ENCODE measurements at regions not wholly inside any gene's neighbourhood (a gene's known extent, or its start where the extent isn't known, plus 50 kb on each side); places are given as distances from the start of the nearest gene placed in this dataset.
"Not testable (repeated sequence)": the region's sequence is repeated elsewhere in the genome, so short reads cannot be mapped to it uniquely, and the experiment has no call there.

DNA sequence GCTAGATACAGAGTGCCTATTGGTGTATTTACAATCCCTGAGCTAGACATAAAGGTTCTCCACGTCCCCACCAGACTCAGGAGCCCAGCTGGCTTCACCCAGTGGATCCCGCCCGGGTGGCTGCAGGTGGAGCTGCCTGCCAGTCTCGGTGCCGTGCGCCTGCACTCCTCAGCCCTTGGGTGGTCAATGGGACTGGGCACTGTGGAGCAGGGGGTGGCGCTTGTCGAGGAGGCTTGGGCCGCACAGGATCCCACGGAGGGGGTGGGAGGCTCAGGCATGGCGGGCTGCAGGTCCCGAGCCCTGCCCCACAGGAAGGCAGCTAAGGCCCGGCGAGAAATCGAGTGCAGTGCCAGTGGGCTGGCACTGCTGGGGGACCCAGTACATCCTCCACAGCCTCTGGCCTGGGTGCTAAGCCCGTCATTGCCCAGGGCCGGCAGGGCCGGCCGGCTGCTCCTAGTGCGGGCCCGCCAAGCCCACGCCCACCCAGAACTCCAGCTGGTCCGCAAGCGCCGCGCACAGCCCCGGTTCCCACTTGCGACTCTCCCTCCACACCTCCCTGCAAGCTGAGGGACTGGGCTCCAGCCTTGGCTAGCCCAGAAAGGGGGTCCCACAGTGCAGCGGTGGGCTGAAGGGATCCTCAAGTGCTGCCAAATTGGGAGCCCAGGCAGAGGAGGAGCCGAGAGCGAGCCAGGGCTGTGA is 554.6 kb upstream of the LUZP2 start:
- H3K36me3 ChIP-seq (ENCODE audit: control insufficient read depth in 2 of 2, insufficient read depth in 2 of 2, low read length in 1 of 2); DNase-seq (ENCODE audit: low read depth in 6 of 9, low spot score in 9 of 9); H3K4me3 ChIP-seq (ENCODE audit: low read length in 2 of 2); H3K9me3 ChIP-seq (ENCODE audit: control insufficient read depth in 2 of 2, insufficient read depth in 1 of 2, low read length in 1 of 2); H3K27ac ChIP-seq (ENCODE audit: low read depth in 1 of 2, low read length in 1 of 2); H3K27me3 ChIP-seq (ENCODE audit: control insufficient read depth in 2 of 2, insufficient read depth in 1 of 2, low read length in 1 of 2); H3K4me1 ChIP-seq (ENCODE audit: control insufficient read depth in 2 of 2, insufficient read depth in 2 of 2, low read length in 2 of 2): not testable (repeated sequence)
- WGBS: 90% methylated on average over 31 of the region's 31 CpGs

DNA sequence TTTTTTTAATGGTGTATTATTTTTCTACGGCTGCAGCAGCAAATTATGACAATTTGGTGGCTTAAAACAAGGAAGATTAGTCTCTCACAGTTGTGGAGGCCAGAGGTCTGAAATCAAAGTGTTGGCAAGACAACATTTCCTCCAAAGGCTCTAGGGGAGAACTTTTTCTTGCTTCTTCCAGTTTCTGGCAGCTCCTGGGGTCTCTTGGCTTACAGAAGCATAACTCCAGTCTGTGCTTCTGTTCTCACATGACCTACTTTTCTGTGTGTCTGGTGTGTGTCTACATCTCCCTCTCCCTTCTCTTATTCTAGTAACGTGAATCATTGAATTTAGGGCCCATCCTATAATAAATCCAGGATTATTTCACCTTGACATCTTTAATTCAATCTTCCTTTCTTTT is 551.9 kb upstream of the LUZP2 start:
- H3K27me3 ChIP-seq (ENCODE audit: control insufficient read depth in 2 of 2, insufficient read depth in 1 of 2, low read length in 1 of 2): no peaks in the 10 kb centered on the region
- DNase-seq (ENCODE audit: low read depth in 6 of 9, low spot score in 9 of 9): no peak
- H3K4me3 ChIP-seq (ENCODE audit: low read length in 2 of 2): no peak overlapping the region
- no peaks in the 10 kb centered on the region for H3K4me1 ChIP-seq (ENCODE audit: control insufficient read depth in 2 of 2, insufficient read depth in 2 of 2, low read length in 2 of 2)
- H3K9me3 ChIP-seq (ENCODE audit: control insufficient read depth in 2 of 2, insufficient read depth in 1 of 2, low read length in 1 of 2): peaks cover 0 to 10% of the 10 kb centered on the region in 2 donors
- no peaks in the 10 kb centered on the region for H3K36me3 ChIP-seq (ENCODE audit: control insufficient read depth in 2 of 2, insufficient read depth in 2 of 2, low read length in 1 of 2)
- no peak overlapping the region for H3K27ac ChIP-seq (ENCODE audit: low read depth in 1 of 2, low read length in 1 of 2)
- 90% methylated on average over 2 of the region's 2 CpGs for WGBS

DNA sequence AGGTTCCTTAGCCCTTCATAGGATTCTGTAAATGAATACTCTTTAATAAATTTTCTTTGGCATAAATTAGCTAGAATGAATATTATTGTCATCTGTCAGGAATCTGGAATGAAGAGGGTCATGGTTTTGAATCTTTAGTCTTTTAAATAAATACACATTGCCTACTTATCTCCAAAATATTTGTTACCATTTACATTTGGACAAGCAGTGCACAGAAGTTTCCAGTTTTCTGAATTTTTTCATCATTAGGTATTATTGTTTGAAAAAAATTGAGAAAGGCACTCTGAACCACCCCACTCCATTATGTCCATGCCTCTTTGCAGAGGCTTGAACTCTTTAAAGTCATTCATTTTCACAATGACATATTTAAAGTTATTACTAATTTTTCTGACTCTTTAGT is 549.0 kb upstream of the LUZP2 start:
- no peaks in the 10 kb centered on the region for H3K4me1 ChIP-seq (ENCODE audit: control insufficient read depth in 2 of 2, insufficient read depth in 2 of 2, low read length in 2 of 2)
- no peaks in the 10 kb centered on the region for H3K36me3 ChIP-seq (ENCODE audit: control insufficient read depth in 2 of 2, insufficient read depth in 2 of 2, low read length in 1 of 2)
- H3K27ac ChIP-seq (ENCODE audit: low read depth in 1 of 2, low read length in 1 of 2): no peak overlapping the region
- DNase-seq (ENCODE audit: low read depth in 6 of 9, low spot score in 9 of 9): no peak
- peaks cover 0 to 5% of the 10 kb centered on the region in 2 donors for H3K9me3 ChIP-seq (ENCODE audit: control insufficient read depth in 2 of 2, insufficient read depth in 1 of 2, low read length in 1 of 2)
- H3K27me3 ChIP-seq (ENCODE audit: control insufficient read depth in 2 of 2, insufficient read depth in 1 of 2, low read length in 1 of 2): no peaks in the 10 kb centered on the region
- H3K4me3 ChIP-seq (ENCODE audit: low read length in 2 of 2): no peak overlapping the region

DNA sequence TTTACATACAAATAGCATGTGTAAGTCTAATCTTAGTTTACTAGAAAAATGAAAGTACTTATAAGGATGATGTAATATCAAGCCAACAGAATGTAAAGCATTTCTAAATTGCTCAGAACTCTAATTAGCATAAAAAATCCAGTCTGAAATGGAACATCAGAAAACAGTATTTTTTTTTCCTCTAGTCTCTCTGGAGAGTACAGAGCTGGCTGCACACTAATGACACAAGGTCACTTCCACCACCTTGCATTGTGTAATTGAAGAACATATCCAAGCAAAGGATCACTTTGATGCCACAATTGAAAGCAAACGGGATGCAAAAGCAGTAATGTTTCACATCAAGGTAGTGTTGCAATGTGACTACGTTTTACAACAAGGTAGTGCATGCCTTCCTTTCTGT is 548.0 kb upstream of the LUZP2 start:
- no peaks in the 10 kb centered on the region for H3K36me3 ChIP-seq (ENCODE audit: control insufficient read depth in 2 of 2, insufficient read depth in 2 of 2, low read length in 1 of 2)
- no peaks in the 10 kb centered on the region for H3K4me1 ChIP-seq (ENCODE audit: control insufficient read depth in 2 of 2, insufficient read depth in 2 of 2, low read length in 2 of 2)
- H3K4me3 ChIP-seq (ENCODE audit: low read length in 2 of 2): no peak overlapping the region
- no peak overlapping the region for H3K27ac ChIP-seq (ENCODE audit: low read depth in 1 of 2, low read length in 1 of 2)
- no peaks in the 10 kb centered on the region for H3K27me3 ChIP-seq (ENCODE audit: control insufficient read depth in 2 of 2, insufficient read depth in 1 of 2, low read length in 1 of 2)
- WGBS: 93% methylated on average over 2 of the region's 2 CpGs
- DNase-seq (ENCODE audit: low read depth in 6 of 9, low spot score in 9 of 9): no peak
- H3K9me3 ChIP-seq (ENCODE audit: control insufficient read depth in 2 of 2, insufficient read depth in 1 of 2, low read length in 1 of 2): peaks cover 0 to 2% of the 10 kb centered on the region in 2 donors

DNA sequence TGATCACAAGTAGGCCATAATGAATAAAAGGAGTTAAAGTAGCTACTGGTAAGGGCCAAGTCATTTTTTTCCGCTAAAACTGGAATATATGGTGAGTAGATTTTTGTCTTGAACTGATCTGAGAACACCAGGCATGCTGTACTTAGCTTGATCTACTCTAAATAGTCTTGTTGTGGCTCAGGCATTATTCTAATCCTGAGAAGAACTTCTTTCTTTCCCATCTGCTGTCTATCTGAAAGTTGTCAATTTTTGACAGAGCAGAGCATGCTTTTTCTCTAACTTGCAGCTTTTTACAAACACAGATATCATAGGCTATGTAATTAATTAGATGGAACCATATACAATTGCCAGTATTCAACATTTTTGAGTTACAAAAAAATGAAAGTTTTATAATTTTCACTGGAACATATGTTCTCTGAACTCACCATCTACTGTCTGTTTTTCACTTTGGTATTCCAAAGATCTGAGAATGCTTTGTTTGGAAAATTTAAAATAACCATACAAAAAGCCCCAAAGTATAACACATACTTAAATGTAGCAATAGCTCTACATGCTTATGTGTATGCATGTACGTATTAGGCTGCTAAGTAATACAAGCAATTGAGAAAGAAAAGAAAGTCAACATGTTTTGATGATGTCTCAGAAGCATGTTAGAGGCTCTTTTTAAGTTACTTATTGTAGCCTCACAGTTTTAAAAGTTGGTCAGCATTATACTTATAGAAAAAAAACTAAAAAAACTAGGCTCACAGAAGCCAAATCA is 542.7 kb upstream of the LUZP2 start:
- Histone ChIP-seq H3K4me1 (ENCODE audit: control insufficient read depth in 2 of 2, insufficient read depth in 2 of 2, low read length in 2 of 2) (no peaks in the 10 kb centered on the region), H3K4me3 (ENCODE audit: low read length in 2 of 2) (no peak overlapping the region), H3K27ac (ENCODE audit: low read depth in 1 of 2, low read length in 1 of 2) (no peak overlapping the region), H3K27me3 (ENCODE audit: control insufficient read depth in 2 of 2, insufficient read depth in 1 of 2, low read length in 1 of 2) (no peaks in the 10 kb centered on the region), H3K36me3 (ENCODE audit: control insufficient read depth in 2 of 2, insufficient read depth in 2 of 2, low read length in 1 of 2) (no peaks in the 10 kb centered on the region), H3K9me3 (ENCODE audit: control insufficient read depth in 2 of 2, insufficient read depth in 1 of 2, low read length in 1 of 2) (no peaks in the 10 kb centered on the region)
- DNase-seq (ENCODE audit: low read depth in 6 of 9, low spot score in 9 of 9): no peak
- 94% methylated on average over 2 of the region's 2 CpGs for WGBS

DNA sequence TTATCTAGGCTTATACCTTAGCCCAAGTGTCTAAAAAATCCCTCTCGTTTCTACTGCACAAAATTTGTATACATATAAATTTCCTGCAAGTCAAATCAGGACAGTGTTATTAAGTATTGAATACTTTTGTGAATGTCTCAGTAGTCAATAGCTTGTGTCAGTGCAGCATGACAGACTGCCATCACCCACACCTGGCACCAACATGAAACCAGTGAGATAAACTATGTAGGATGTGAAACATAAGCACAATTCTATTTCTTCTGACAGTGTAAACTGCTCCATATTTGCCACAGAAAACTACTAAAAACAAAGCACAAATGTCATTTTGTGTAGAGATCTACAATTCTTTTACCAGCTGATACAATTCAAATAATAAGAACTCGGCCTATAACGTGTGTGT is 542.1 kb upstream of the LUZP2 start:
- no peaks in the 10 kb centered on the region for H3K4me1 ChIP-seq (ENCODE audit: control insufficient read depth in 2 of 2, insufficient read depth in 2 of 2, low read length in 2 of 2)
- no peak overlapping the region for H3K4me3 ChIP-seq (ENCODE audit: low read length in 2 of 2)
- no peaks in the 10 kb centered on the region for H3K27me3 ChIP-seq (ENCODE audit: control insufficient read depth in 2 of 2, insufficient read depth in 1 of 2, low read length in 1 of 2)
- no peaks in the 10 kb centered on the region for H3K36me3 ChIP-seq (ENCODE audit: control insufficient read depth in 2 of 2, insufficient read depth in 2 of 2, low read length in 1 of 2)
- 94% methylated on average over 3 of the region's 3 CpGs for WGBS
- H3K27ac ChIP-seq (ENCODE audit: low read depth in 1 of 2, low read length in 1 of 2): no peak overlapping the region
- no peaks in the 10 kb centered on the region for H3K9me3 ChIP-seq (ENCODE audit: control insufficient read depth in 2 of 2, insufficient read depth in 1 of 2, low read length in 1 of 2)
- DNase-seq (ENCODE audit: low read depth in 6 of 9, low spot score in 9 of 9): no peak

DNA sequence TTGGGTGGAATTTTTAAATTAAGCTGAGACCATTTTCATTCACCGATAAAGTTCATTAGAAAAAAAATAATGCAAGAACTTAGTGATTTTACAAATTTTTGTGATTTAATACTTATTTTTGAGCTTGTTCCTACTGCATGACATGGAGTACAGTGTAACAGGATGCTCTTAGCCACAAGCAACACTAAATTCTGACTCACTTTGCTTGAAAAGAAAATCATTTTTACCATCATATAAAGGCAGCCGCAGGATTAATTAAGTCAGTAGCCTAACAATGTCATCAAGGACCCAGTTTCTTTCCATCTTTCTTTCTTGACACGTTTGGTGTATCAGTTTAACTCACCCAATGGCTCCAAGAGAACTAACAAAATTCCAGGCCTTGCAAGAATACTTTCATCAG is 540.3 kb upstream of the LUZP2 start:
- Histone ChIP-seq H3K27ac (ENCODE audit: low read depth in 1 of 2, low read length in 1 of 2) (no peak overlapping the region), H3K27me3 (ENCODE audit: control insufficient read depth in 2 of 2, insufficient read depth in 1 of 2, low read length in 1 of 2) (no peaks in the 10 kb centered on the region), H3K4me3 (ENCODE audit: low read length in 2 of 2) (no peak overlapping the region), H3K9me3 (ENCODE audit: control insufficient read depth in 2 of 2, insufficient read depth in 1 of 2, low read length in 1 of 2) (peaks cover 0 to 1% of the 10 kb centered on the region in 2 donors), H3K4me1 (ENCODE audit: control insufficient read depth in 2 of 2, insufficient read depth in 2 of 2, low read length in 2 of 2) (no peaks in the 10 kb centered on the region), H3K36me3 (ENCODE audit: control insufficient read depth in 2 of 2, insufficient read depth in 2 of 2, low read length in 1 of 2) (no peaks in the 10 kb centered on the region)
- 94% methylated on average over 3 of the region's 3 CpGs for WGBS
- DNase-seq (ENCODE audit: low read depth in 6 of 9, low spot score in 9 of 9): no peak

DNA sequence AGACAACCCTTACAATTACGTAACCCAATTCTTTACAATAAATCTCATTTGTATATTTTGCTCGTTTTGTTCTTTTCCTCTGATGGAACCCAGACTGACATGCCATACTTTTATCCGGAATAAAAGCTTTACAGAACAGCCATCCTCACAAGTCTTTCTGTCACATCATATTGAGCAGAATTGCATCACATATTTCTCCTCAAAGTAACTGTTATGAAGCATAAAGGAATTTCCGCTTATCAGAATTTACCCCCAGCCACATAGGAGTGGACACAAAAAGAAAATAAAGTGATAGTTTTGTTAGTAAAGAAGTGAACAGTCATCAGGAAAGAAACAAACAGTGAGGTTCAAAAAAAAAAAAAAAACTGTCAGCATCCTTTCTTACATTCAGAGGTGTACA is 539.5 kb upstream of the LUZP2 start:
- Histone ChIP-seq H3K9me3 (ENCODE audit: control insufficient read depth in 2 of 2, insufficient read depth in 1 of 2, low read length in 1 of 2) (peaks cover 0 to 8% of the 10 kb centered on the region in 2 donors), H3K27me3 (ENCODE audit: control insufficient read depth in 2 of 2, insufficient read depth in 1 of 2, low read length in 1 of 2) (no peaks in the 10 kb centered on the region), H3K4me3 (ENCODE audit: low read length in 2 of 2) (no peak overlapping the region), H3K36me3 (ENCODE audit: control insufficient read depth in 2 of 2, insufficient read depth in 2 of 2, low read length in 1 of 2) (no peaks in the 10 kb centered on the region), H3K4me1 (ENCODE audit: control insufficient read depth in 2 of 2, insufficient read depth in 2 of 2, low read length in 2 of 2) (no peaks in the 10 kb centered on the region), H3K27ac (ENCODE audit: low read depth in 1 of 2, low read length in 1 of 2) (no peak overlapping the region)
- 92% methylated on average over 4 of the region's 4 CpGs for WGBS
- no peak for DNase-seq (ENCODE audit: low read depth in 6 of 9, low spot score in 9 of 9)

DNA sequence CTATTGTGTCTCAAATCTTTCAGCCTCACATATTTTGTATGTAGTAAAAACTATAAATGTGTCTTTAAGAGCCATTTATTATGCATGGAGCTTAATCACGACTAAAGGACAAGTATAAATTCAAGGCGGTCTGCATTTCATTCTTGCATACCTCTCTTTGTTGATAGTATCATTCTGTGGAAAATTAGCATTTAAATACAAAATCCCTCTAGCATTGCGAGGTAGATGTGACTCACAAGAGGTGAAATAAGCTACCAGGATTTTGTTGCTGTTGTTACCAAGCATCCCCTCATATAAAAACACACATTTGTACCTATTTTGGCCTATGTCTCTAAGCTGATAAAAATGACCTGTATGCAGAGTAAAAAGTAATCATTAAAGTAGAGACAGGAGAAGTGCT is 537.4 kb upstream of the LUZP2 start:
- WGBS: 75% methylated on average over 3 of the region's 3 CpGs
- Histone ChIP-seq H3K36me3 (ENCODE audit: control insufficient read depth in 2 of 2, insufficient read depth in 2 of 2, low read length in 1 of 2) (no peaks in the 10 kb centered on the region), H3K27ac (ENCODE audit: low read depth in 1 of 2, low read length in 1 of 2) (no peak overlapping the region), H3K4me1 (ENCODE audit: control insufficient read depth in 2 of 2, insufficient read depth in 2 of 2, low read length in 2 of 2) (no peaks in the 10 kb centered on the region), H3K4me3 (ENCODE audit: low read length in 2 of 2) (no peak overlapping the region), H3K27me3 (ENCODE audit: control insufficient read depth in 2 of 2, insufficient read depth in 1 of 2, low read length in 1 of 2) (no peaks in the 10 kb centered on the region), H3K9me3 (ENCODE audit: control insufficient read depth in 2 of 2, insufficient read depth in 1 of 2, low read length in 1 of 2) (peaks cover 0 to 9% of the 10 kb centered on the region in 2 donors)
- no peak for DNase-seq (ENCODE audit: low read depth in 6 of 9, low spot score in 9 of 9)

Data from thymus (tissue), 11 donors.